Endothelial cell (in vitro differentiated cells): ENCODE measurements at regions not wholly inside any gene's neighbourhood (a gene's known extent, or its start where the extent isn't known, plus 50 kb on each side); places are given as distances from the start of the nearest gene placed in this dataset.

Source experiments
- DNase-seq: peaks from one replicate; pipeline ENCODE4 v3.0.0; 2021; ENCODE audit warnings: low spot score
- H3K27ac Mint-ChIP-seq: one replicate; pipeline ENCODE4 v1.8.0; 2021; ENCODE audit warnings: mixed read lengths, inconsistent platforms; ENCODE audit not compliant: unreplicated experiment
- H3K27me3 Mint-ChIP-seq: one replicate; pipeline ENCODE4 v1.8.0; 2021; ENCODE audit warnings: mild to moderate bottlenecking, moderate library complexity, mixed read lengths, inconsistent platforms; ENCODE audit not compliant: unreplicated experiment
- H3K36me3 Mint-ChIP-seq: one replicate; pipeline ENCODE4 v1.8.0; 2021; ENCODE audit warnings: mild to moderate bottlenecking, low read depth, mixed read lengths, inconsistent platforms; ENCODE audit not compliant: unreplicated experiment
- H3K4me1 Mint-ChIP-seq: one replicate; pipeline ENCODE4 v1.8.0; 2021; ENCODE audit warnings: mild to moderate bottlenecking, mixed read lengths, inconsistent platforms; ENCODE audit not compliant: unreplicated experiment
- H3K4me3 Mint-ChIP-seq: one replicate; pipeline ENCODE4 v1.8.0; 2021; ENCODE audit warnings: mild to moderate bottlenecking, mixed read lengths, inconsistent platforms; ENCODE audit not compliant: unreplicated experiment
- H3K9me3 Mint-ChIP-seq: one replicate; pipeline ENCODE4 v1.8.0; 2021; ENCODE audit warnings: mixed read lengths, inconsistent platforms; ENCODE audit not compliant: unreplicated experiment
- CTCF ChIP-seq: fragments of 200-600 bp; sonication (generic); IDR thresholded peaks from one replicate; pipeline ENCODE4 v1.5.0; 2021; ENCODE audit warnings: antibody characterized with exemption; ENCODE audit not compliant: unreplicated experiment

DNA sequence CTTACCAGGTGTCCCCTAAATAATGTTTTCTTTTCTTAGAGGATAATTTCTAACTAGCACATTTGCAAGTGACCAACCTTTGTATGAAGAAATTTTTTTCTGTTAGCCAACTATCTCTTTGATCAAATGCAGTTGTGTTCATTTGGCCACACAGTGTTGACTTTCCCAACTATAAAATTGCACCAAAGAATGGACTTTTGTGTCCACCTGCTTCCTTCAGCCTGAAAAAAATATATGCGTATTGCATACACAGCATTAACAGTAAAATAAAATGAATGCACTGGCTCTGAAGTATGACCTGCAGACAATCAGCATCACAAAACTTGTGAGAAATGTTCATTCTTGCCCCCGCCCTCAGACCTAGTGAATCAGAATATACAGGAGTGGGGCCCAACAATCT, 342.0 kb downstream of the SEC23A start:
- no peaks in the 10 kb centered on the region for H3K36me3 Mint-ChIP-seq
- H3K4me3 Mint-ChIP-seq, result no peak overlapping the region
- no peaks in the 10 kb centered on the region for H3K27me3 Mint-ChIP-seq
- H3K4me1 Mint-ChIP-seq, result no peaks in the 10 kb centered on the region
- no peak for DNase-seq
- no peak for TF ChIP-seq CTCF
- H3K27ac Mint-ChIP-seq, result no peak overlapping the region
- H3K9me3 Mint-ChIP-seq, result no peaks in the 10 kb centered on the region

- Mint-ChIP-seq H3K4me1 (peaks cover 4% of the 10 kb centered on the region), H3K27me3 (no peaks in the 10 kb centered on the region), H3K36me3 (no peaks in the 10 kb centered on the region), H3K9me3 (no peaks in the 10 kb centered on the region), H3K4me3 (no peak overlapping the region), H3K27ac (no peak overlapping the region)
- TF ChIP-seq CTCF, result no peak
- no peak for DNase-seq
Observed at GRCh38 chr14:38758661-38759060, 344.4 kb downstream of the SEC23A start.

DNA sequence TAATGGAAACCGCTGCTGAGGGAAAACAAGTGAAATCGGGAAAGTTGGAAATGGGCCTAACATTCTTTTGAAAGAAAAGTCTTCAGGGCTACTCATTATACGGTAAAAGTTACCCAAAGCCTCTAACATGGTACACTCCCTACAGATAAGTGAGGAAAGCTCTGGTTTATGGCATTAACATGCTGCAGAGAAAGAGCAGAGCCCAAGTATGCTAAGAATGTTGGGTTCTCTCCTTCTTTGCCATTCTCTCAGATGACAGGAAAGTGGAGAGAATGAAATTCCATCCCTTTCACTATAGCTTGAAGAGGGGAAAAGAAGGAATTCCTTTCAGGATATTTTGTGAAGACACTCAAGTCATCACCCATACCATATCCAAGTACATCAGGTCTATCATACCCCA, 348.0 kb downstream of the SEC23A start:
- no peak for TF ChIP-seq CTCF
- Mint-ChIP-seq H3K27me3 (no peaks in the 10 kb centered on the region), H3K4me3 (no peak overlapping the region), H3K36me3 (no peaks in the 10 kb centered on the region), H3K27ac (no peak overlapping the region), H3K9me3 (no peaks in the 10 kb centered on the region), H3K4me1 (peaks cover 9% of the 10 kb centered on the region)
- no peak for DNase-seq

DNA sequence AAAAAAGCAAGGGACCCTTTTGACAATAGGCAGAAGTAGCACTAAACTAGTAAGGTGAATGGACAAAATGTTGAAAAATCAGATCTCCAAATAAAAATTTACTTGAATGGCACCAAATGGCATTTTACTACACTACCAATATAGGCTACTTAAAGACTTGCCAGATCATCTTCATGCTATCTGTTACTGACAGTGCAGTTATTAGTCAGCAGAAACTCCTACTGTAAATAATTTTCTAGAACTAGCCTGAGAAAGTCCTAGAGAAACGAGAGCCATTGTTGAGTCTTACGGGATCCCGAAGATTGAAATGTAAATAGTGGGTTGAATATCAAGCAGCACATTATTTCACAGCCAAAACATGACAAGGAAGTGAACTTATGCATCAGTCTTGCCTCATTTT, 350.3 kb downstream of the SEC23A start:
- H3K4me1 Mint-ChIP-seq, result peaks cover 9% of the 10 kb centered on the region
- no peak overlapping the region for H3K27ac Mint-ChIP-seq
- no peak overlapping the region for H3K4me3 Mint-ChIP-seq
- H3K27me3 Mint-ChIP-seq, result no peaks in the 10 kb centered on the region
- H3K9me3 Mint-ChIP-seq, result no peaks in the 10 kb centered on the region
- no peak for TF ChIP-seq CTCF
- no peaks in the 10 kb centered on the region for H3K36me3 Mint-ChIP-seq
- DNase-seq, result no peak

DNA sequence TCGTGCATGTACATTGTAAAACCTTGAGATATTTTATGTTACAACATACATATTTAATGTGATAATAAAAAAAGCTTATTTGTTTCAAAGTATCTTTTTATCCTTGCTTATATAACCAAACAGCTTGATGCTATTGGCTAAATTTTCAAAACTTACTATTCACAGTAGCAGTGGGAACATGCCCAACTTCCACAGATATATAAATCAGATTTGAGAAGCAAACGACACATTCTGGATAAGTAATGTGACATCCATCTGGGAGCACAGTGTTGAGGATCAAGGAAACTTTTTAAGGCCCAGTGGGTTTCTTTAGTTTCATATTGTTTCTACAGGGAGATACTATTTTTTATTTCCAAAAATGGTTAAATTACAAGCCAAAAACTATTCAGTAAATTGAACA, 350.7 kb downstream of the SEC23A start:
- no peak overlapping the region for H3K4me3 Mint-ChIP-seq
- no peak for TF ChIP-seq CTCF

More for the DNA sequence above, 350.7 kb downstream of the SEC23A start:
- Mint-ChIP-seq H3K36me3 (no peaks in the 10 kb centered on the region), H3K4me1 (peaks cover 9% of the 10 kb centered on the region), H3K27me3 (no peaks in the 10 kb centered on the region), H3K9me3 (no peaks in the 10 kb centered on the region), H3K27ac (no peak overlapping the region)
- DNase-seq, result no peak
